Trophoblast cell (in vitro differentiated cells and primary cell): ENCODE measurements at regions not wholly inside any gene's neighbourhood (a gene's known extent, or its start where the extent isn't known, plus 50 kb on each side); places are given as distances from the start of the nearest gene placed in this dataset.

Experiments
- DNase-seq, 2 donors: peaks; one replicate each; pipeline ENCODE4 v3.0.0-alpha.2; 2016
- H2AFZ ChIP-seq: 2 replicates; pipeline ENCODE4 v1.6.1; 2013; ENCODE audit warnings: low read length, moderate library complexity, mild to moderate bottlenecking; ENCODE audit not compliant: insufficient read depth, poor library complexity
- H2AK5ac ChIP-seq: 2 replicates; pipeline ENCODE4 v1.6.1; 2013; ENCODE audit warnings: mild to moderate bottlenecking, low read length
- H2BK120ac ChIP-seq: 2 replicates; pipeline ENCODE4 v1.6.1; 2013; ENCODE audit warnings: low read length, mild to moderate bottlenecking, moderate library complexity; ENCODE audit not compliant: insufficient read depth, poor library complexity
- H2BK12ac ChIP-seq: 2 replicates; pipeline ENCODE4 v1.6.1; 2013; ENCODE audit warnings: mild to moderate bottlenecking, low read length, moderate library complexity
- H2BK5ac ChIP-seq: 2 replicates; pipeline ENCODE4 v1.6.1; 2013; ENCODE audit warnings: low read length, low read depth, moderate library complexity, mild to moderate bottlenecking; ENCODE audit not compliant: poor library complexity
- H3K14ac ChIP-seq: 2 replicates; pipeline ENCODE4 v1.6.1; 2013; ENCODE audit warnings: mild to moderate bottlenecking, low read length
- H3K18ac ChIP-seq: 2 replicates; pipeline ENCODE4 v1.6.1; 2013; ENCODE audit warnings: mild to moderate bottlenecking, low read length
- H3K23ac ChIP-seq: 2 replicates; pipeline ENCODE4 v1.6.1; 2013; ENCODE audit warnings: low read length
- H3K27ac ChIP-seq: 2 replicates; pipeline ENCODE4 v1.5.1; 2013; ENCODE audit warnings: low read depth, mild to moderate bottlenecking, inconsistent platforms, low read length, moderate library complexity
- H3K27me3 ChIP-seq: 2 replicates; pipeline ENCODE4 v1.6.1; 2013; ENCODE audit warnings: inconsistent platforms, mild to moderate bottlenecking, low read length, moderate library complexity; ENCODE audit not compliant: insufficient read depth
- H3K36me3 ChIP-seq, 2 experiments: 1 replicate in 1 of 2; 2 replicates in 1 of 2; pipeline ENCODE4 v1.6.1; 2013; ENCODE audit warnings: low read length in 2 of 2, mild to moderate bottlenecking in 2 of 2, moderate library complexity in 1 of 2; ENCODE audit not compliant: insufficient read depth in 2 of 2, control insufficient read depth in 1 of 2
- H3K4ac ChIP-seq: 2 replicates; pipeline ENCODE4 v1.6.1; 2013; ENCODE audit warnings: low read depth, mild to moderate bottlenecking, low read length, moderate library complexity
- H3K4me1 ChIP-seq, 2 experiments: 1 replicate in 1 of 2; 2 replicates in 1 of 2; pipeline ENCODE4 v1.6.1; 2013; ENCODE audit warnings: low read length in 2 of 2, mild to moderate bottlenecking in 2 of 2, moderate library complexity in 1 of 2; ENCODE audit not compliant: insufficient read depth in 2 of 2, control insufficient read depth in 1 of 2
- H3K4me2 ChIP-seq: 2 replicates; pipeline ENCODE4 v1.6.1; 2013; ENCODE audit warnings: inconsistent platforms, mild to moderate bottlenecking, low read length, moderate library complexity
- H3K4me3 ChIP-seq: 2 replicates; pipeline ENCODE4 v1.5.1; 2013; ENCODE audit warnings: mild to moderate bottlenecking, low read depth, low read length, inconsistent platforms
- H3K79me1 ChIP-seq: one replicate; pipeline ENCODE4 v1.6.1; 2013; ENCODE audit warnings: low read length
- H3K79me2 ChIP-seq: 2 replicates; pipeline ENCODE4 v1.6.1; 2013; ENCODE audit warnings: low read length, mild to moderate bottlenecking; ENCODE audit not compliant: control insufficient read depth, insufficient read depth, poor library complexity
- H3K9ac ChIP-seq: 2 replicates; pipeline ENCODE4 v1.6.1; 2013; ENCODE audit warnings: mild to moderate bottlenecking, low read length
- H3K9me3 ChIP-seq: 2 replicates; pipeline ENCODE4 v1.6.1; 2013; ENCODE audit warnings: low read depth, mild to moderate bottlenecking, control low read depth, inconsistent platforms, low read length; ENCODE audit not compliant: insufficient read depth
- H4K12ac ChIP-seq: 2 replicates; pipeline ENCODE4 v1.6.1; 2013; ENCODE audit warnings: low read depth, mild to moderate bottlenecking, low read length, moderate library complexity
- H4K8ac ChIP-seq: 2 replicates; pipeline ENCODE4 v1.6.1; 2013; ENCODE audit warnings: low read depth, mild to moderate bottlenecking, low read length, moderate library complexity
- H4K91ac ChIP-seq: one replicate; pipeline ENCODE4 v1.6.1; 2013; ENCODE audit warnings: low read depth, mild to moderate bottlenecking, low read length, moderate library complexity
- WGBS: extraction: QIAGEN DNeasy Blood & Tissue Kit; methylation state at CpG from one replicate; pipeline ENCODE4 v1.1.7; 2013; ENCODE audit warnings: missing lambda C conversion rate; ENCODE audit not compliant: insufficient read length, insufficient coverage; ENCODE audit errors: extremely low coverage; 5-methylcytosine and 5-hydroxymethylcytosine counted together

DNA sequence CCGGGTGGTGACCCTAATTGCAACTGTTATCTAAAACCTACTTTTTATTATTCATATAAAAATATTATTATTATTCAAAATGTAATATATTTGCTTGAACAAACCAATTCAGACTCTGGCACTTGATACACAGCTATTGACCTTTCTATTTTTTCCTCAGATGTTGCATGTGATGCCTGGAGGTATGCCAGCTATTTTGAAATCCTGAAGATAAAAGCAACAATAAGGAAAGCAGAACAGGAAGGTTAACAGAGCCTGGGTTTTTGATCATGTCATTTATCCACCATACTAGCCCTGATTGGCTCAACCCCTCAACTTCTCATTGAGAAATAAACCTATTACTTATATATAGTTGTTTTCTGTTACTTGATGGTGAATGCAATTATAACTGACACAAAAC, 340.9 kb upstream of the KIF2A start:
- H3K14ac ChIP-seq = no peak overlapping the region
- H3K4me3 ChIP-seq = no peak overlapping the region
- no peak overlapping the region for H2BK12ac ChIP-seq
- WGBS = no CpG with 5 or more reads among the region's 1 CpG
- no peak overlapping the region for H2BK120ac ChIP-seq
- H2BK5ac ChIP-seq = no peak overlapping the region
- H3K4me1 ChIP-seq = no peaks in the 10 kb centered on the region
- no peaks in the 10 kb centered on the region for H3K9me3 ChIP-seq
- H3K27ac ChIP-seq = no peak overlapping the region
- H2AFZ ChIP-seq = no peak overlapping the region
- no peak overlapping the region for H4K8ac ChIP-seq
- no peak overlapping the region for H3K4me2 ChIP-seq
- no peaks in the 10 kb centered on the region for H3K27me3 ChIP-seq
- H4K91ac ChIP-seq = no peak overlapping the region
- no peaks in the 10 kb centered on the region for H3K79me1 ChIP-seq
- no peak overlapping the region for H4K12ac ChIP-seq
- no peak overlapping the region for H2AK5ac ChIP-seq
- no peak overlapping the region for H3K4ac ChIP-seq
- H3K23ac ChIP-seq = no peak overlapping the region
- H3K79me2 ChIP-seq = no peaks in the 10 kb centered on the region
- H3K36me3 ChIP-seq = no peaks in the 10 kb centered on the region
- DNase-seq = peak in 1 of 2 donors; percentile 1
- no peak overlapping the region for H3K18ac ChIP-seq
- H3K9ac ChIP-seq = no peak overlapping the region

DNA sequence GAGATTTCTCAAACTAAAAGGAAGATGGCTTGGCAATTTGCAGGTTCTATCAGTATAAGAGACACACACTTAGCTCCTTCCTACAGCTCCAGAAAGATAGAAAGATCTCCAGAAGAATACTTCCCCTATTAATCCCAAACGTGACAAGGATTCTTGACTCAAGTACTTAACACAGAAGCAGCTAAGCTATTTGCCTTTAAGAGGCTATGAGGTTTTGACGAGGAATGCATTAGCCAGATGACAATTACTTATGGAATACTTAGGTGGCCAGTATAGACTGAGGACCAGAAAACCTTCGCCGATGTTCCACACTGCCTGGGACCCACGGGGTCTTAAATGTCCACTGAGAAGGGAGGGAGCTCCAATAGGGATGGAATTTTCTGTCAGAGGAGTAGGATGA, 340.5 kb upstream of the KIF2A start:
- no CpG with 5 or more reads among the region's 5 CpGs for WGBS
- no peak overlapping the region for H3K4ac ChIP-seq
- no peak overlapping the region for H3K9ac ChIP-seq
- H2BK5ac ChIP-seq = no peak overlapping the region
- no peak overlapping the region for H3K27ac ChIP-seq
- no peak overlapping the region for H3K14ac ChIP-seq
- H3K4me2 ChIP-seq = no peak overlapping the region
- no peak overlapping the region for H4K12ac ChIP-seq
- H3K79me1 ChIP-seq = no peaks in the 10 kb centered on the region
- H4K8ac ChIP-seq = no peak overlapping the region
- no peak overlapping the region for H3K23ac ChIP-seq
- peak in 1 of 2 donors; percentile 74 for DNase-seq
- H3K4me3 ChIP-seq = no peak overlapping the region
- no peak overlapping the region for H4K91ac ChIP-seq
- no peaks in the 10 kb centered on the region for H3K36me3 ChIP-seq
- H3K27me3 ChIP-seq = no peaks in the 10 kb centered on the region
- no peak overlapping the region for H2BK120ac ChIP-seq
- no peaks in the 10 kb centered on the region for H3K79me2 ChIP-seq
- no peaks in the 10 kb centered on the region for H3K4me1 ChIP-seq
- no peak overlapping the region for H2AFZ ChIP-seq
- no peak overlapping the region for H2AK5ac ChIP-seq
- H3K18ac ChIP-seq = no peak overlapping the region
- H3K9me3 ChIP-seq = no peaks in the 10 kb centered on the region
- H2BK12ac ChIP-seq = no peak overlapping the region

DNA sequence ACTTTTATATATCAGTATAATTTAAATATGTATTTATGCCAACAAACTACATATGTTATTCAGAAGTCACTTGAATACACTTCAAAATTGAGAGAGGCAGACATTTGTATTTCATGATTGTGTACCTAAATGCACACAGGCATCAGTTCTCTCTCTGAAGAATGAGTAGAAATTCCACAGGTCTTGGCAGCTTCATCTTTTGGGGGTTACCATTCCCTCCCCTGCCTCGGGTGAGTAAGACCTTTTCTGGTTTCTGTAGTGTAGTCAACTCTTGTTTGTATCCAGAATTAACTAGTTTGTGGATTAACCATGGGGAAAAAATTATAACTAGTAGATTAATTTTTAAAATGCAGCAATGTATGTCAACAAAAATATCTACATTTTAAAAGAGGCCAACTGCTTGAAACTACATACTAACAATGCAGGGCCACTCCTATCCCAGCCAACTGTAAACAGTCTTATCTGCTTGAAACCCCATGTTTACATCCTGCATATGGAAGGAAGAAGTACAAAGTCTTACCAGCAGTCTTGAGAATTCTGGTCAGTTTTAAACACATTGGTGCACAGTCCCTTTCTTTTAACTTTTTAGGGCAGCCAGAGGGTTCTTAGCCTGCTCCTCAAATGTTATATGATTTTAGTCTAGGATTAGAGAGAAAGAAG, 339.6 kb upstream of the KIF2A start:
- no peaks in the 10 kb centered on the region for H3K27me3 ChIP-seq
- H2BK5ac ChIP-seq = no peak overlapping the region
- H3K27ac ChIP-seq = no peak overlapping the region
- H3K36me3 ChIP-seq = no peaks in the 10 kb centered on the region
- no peaks in the 10 kb centered on the region for H3K79me2 ChIP-seq
- no peak for DNase-seq
- H2BK12ac ChIP-seq = no peak overlapping the region
- H3K9ac ChIP-seq = no peak overlapping the region
- H3K79me1 ChIP-seq = no peaks in the 10 kb centered on the region
- H4K8ac ChIP-seq = no peak overlapping the region
- no peak overlapping the region for H2AK5ac ChIP-seq
- H3K4me3 ChIP-seq = no peak overlapping the region
- H3K4me2 ChIP-seq = no peak overlapping the region
- H3K14ac ChIP-seq = no peak overlapping the region
- H3K4me1 ChIP-seq = no peaks in the 10 kb centered on the region
- H4K12ac ChIP-seq = no peak overlapping the region
- H3K18ac ChIP-seq = no peak overlapping the region
- H2BK120ac ChIP-seq = no peak overlapping the region
- H3K9me3 ChIP-seq = no peaks in the 10 kb centered on the region
- H3K4ac ChIP-seq = no peak overlapping the region
- no CpG with 5 or more reads among the region's 1 CpG for WGBS
- no peak overlapping the region for H2AFZ ChIP-seq
- H3K23ac ChIP-seq = no peak overlapping the region
- H4K91ac ChIP-seq = no peak overlapping the region

DNA sequence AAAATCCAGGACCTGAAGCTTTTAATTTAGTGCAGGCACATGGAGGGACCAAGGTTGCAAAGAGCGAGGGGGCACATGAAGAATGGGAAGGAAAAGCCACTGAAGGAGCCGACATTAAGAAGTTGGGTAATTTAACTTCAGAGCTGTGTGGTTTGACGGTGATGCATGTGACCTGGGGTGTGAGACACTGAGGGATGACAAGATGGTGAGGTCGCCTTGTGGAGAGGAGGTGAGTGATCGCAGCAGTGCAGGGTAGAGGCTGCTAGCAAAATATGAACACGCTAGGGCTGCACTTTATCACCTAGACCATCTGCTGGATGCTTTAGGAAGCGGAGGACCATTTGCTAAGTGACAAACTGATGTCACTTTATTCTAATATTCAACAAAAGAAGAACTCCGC, 339.0 kb upstream of the KIF2A start:
- Histone ChIP-seq H3K27ac (no peak overlapping the region), H3K36me3 (no peaks in the 10 kb centered on the region), H4K12ac (no peak overlapping the region), H3K9me3 (no peaks in the 10 kb centered on the region), H3K9ac (no peak overlapping the region), H3K27me3 (no peaks in the 10 kb centered on the region), H2BK12ac (no peak overlapping the region), H2AK5ac (no peak overlapping the region), H3K18ac (no peak overlapping the region), H2BK120ac (no peak overlapping the region), H3K79me1 (no peaks in the 10 kb centered on the region), H3K23ac (no peak overlapping the region), H3K79me2 (no peaks in the 10 kb centered on the region), H3K4me1 (no peaks in the 10 kb centered on the region), H2AFZ (no peak overlapping the region), H3K4me2 (no peak overlapping the region), H2BK5ac (no peak overlapping the region), H4K8ac (no peak overlapping the region), H4K91ac (no peak overlapping the region), H3K4me3 (no peak overlapping the region), H3K14ac (no peak overlapping the region), H3K4ac (no peak overlapping the region)
- DNase-seq = no peak
- no CpG with 5 or more reads among the region's 8 CpGs for WGBS
